ENCODE measurements at regions not wholly inside any gene's neighbourhood (a gene's known extent, or its start where the extent isn't known, plus 50 kb on each side); places are given as distances from the start of the nearest gene placed in this dataset.
A peak's percentile ranks its signal among the peaks of the same experiment; 100 is the strongest.

GRCh38 chr3:168844894-168845482, 749.3 kb upstream of the GOLIM4 start:
- no peak for DNase-seq (ENCODE audit: low read depth)

GRCh38 chr3:168844472-168844871, 748.7 kb upstream of the GOLIM4 start:
- DNase-seq (ENCODE audit: low read depth): no peak

GRCh38 chr3:168843481-168843880, 747.8 kb upstream of the GOLIM4 start:
- no peak for DNase-seq (ENCODE audit: low read depth)

GRCh38 chr3:168839653-168840052, 743.9 kb upstream of the GOLIM4 start:
- DNase-seq (ENCODE audit: low read depth): no peak

- DNase-seq (ENCODE audit: low read depth): no peak
Measured at GRCh38 chr3:168834558-168834957, 738.8 kb upstream of the GOLIM4 start.

- DNase-seq (ENCODE audit: low read depth): no peak
Measured at GRCh38 chr3:168828943-168829342, 733.2 kb upstream of the GOLIM4 start.

GRCh38 chr3:168828536-168828935, 732.8 kb upstream of the GOLIM4 start:
- no peak for DNase-seq (ENCODE audit: low read depth)

- DNase-seq (ENCODE audit: low read depth): no peak
Measured at GRCh38 chr3:168828014-168828413, 732.3 kb upstream of the GOLIM4 start.

- no peak for DNase-seq (ENCODE audit: low read depth)
Measured at GRCh38 chr3:168824107-168824506, 728.4 kb upstream of the GOLIM4 start.

GRCh38 chr3:168823466-168823865, 727.7 kb upstream of the GOLIM4 start:
- DNase-seq (ENCODE audit: low read depth): no peak

GRCh38 chr3:168820810-168821415, 725.2 kb upstream of the GOLIM4 start:
- no peak for DNase-seq (ENCODE audit: low read depth)

GRCh38 chr3:168817177-168817576, 721.5 kb upstream of the GOLIM4 start:
- no peak for DNase-seq (ENCODE audit: low read depth)

- DNase-seq (ENCODE audit: low read depth): no peak
Measured at GRCh38 chr3:168815946-168816345, 720.2 kb upstream of the GOLIM4 start.

- DNase-seq (ENCODE audit: low read depth): no peak
Measured at GRCh38 chr3:168813225-168813802, 717.6 kb upstream of the GOLIM4 start.

GRCh38 chr3:168812234-168812633, 716.5 kb upstream of the GOLIM4 start:
- no peak for DNase-seq (ENCODE audit: low read depth)

- no peak for DNase-seq (ENCODE audit: low read depth)
Measured at GRCh38 chr3:168808596-168808995, 712.9 kb upstream of the GOLIM4 start.

- no peak for DNase-seq (ENCODE audit: low read depth)
Measured at GRCh38 chr3:168807448-168807847, 711.7 kb upstream of the GOLIM4 start.

- no peak for DNase-seq (ENCODE audit: low read depth)
Measured at GRCh38 chr3:168806871-168807270, 711.1 kb upstream of the GOLIM4 start.

GRCh38 chr3:168803536-168803935, 707.8 kb upstream of the GOLIM4 start:
- DNase-seq (ENCODE audit: low read depth): no peak

- DNase-seq (ENCODE audit: low read depth): no peak
Measured at GRCh38 chr3:168802766-168803165, 707.0 kb upstream of the GOLIM4 start.

- DNase-seq (ENCODE audit: low read depth): peak; percentile 68
Measured at GRCh38 chr3:168801794-168802193, 706.1 kb upstream of the GOLIM4 start.

- no peak for DNase-seq (ENCODE audit: low read depth)
Measured at GRCh38 chr3:168796339-168796738, 700.6 kb upstream of the GOLIM4 start.

GRCh38 chr3:168794427-168794826, 698.7 kb upstream of the GOLIM4 start:
- no peak for DNase-seq (ENCODE audit: low read depth)

- DNase-seq (ENCODE audit: low read depth): no peak
Measured at GRCh38 chr3:168782193-168782592, 686.5 kb upstream of the GOLIM4 start.
